ENCODE measurements at regions not wholly inside any gene's neighbourhood (a gene's known extent, or its start where the extent isn't known, plus 50 kb on each side); places are given as distances from the start of the nearest gene placed in this dataset.

- TF ChIP-seq CTCF (conservative IDR thresholded peaks at IDR 0.05; ENCODE audit: low read length): no peak
- TF ChIP-seq EZH2phosphoT487 (IDR thresholded peaks at IDR 0.05; ENCODE audit: borderline replicate concordance, low read depth, low read length): no peak
These were observed 75.3 kb downstream of the SIK1 start for GRCh38 chr21:43351501-43352153.
